ENCODE measurements at regions not wholly inside any gene's neighbourhood (a gene's known extent, or its start where the extent isn't known, plus 50 kb on each side); places are given as distances from the start of the nearest gene placed in this dataset.
A peak's percentile ranks its signal among the peaks of the same experiment; 100 is the strongest.

- no peak for DNase-seq (ENCODE audit: low spot score)
These were observed 67.8 kb upstream of the FAM47B start for GRCh38 chrX:34874763-34875162.

GRCh38 chrX:34875204-34875603 is 67.4 kb upstream of the FAM47B start:
- DNase-seq (ENCODE audit: low spot score), result no peak

- DNase-seq (ENCODE audit: low spot score), result no peak
These were observed 65.2 kb upstream of the FAM47B start for GRCh38 chrX:34877436-34877835.

GRCh38 chrX:34879346-34879745 is 63.2 kb upstream of the FAM47B start:
- DNase-seq (ENCODE audit: low spot score), result no peak

- no peak for DNase-seq (ENCODE audit: low spot score)
These were observed 62.7 kb upstream of the FAM47B start for GRCh38 chrX:34879886-34880285.

GRCh38 chrX:34880656-34881055 is 61.9 kb upstream of the FAM47B start:
- DNase-seq (ENCODE audit: low spot score), result no peak

GRCh38 chrX:34881671-34882070 is 60.9 kb upstream of the FAM47B start:
- DNase-seq (ENCODE audit: low spot score), result no peak

GRCh38 chrX:34884817-34885216 is 57.8 kb upstream of the FAM47B start:
- DNase-seq (ENCODE audit: low spot score), result peak; percentile 78

GRCh38 chrX:34886011-34886410 is 56.6 kb upstream of the FAM47B start:
- no peak for DNase-seq (ENCODE audit: low spot score)

- no peak for DNase-seq (ENCODE audit: low spot score)
These were observed 51.2 kb upstream of the FAM47B start for GRCh38 chrX:34891391-34891790.

All from RKO (cell line).